ENCODE measurements at regions not wholly inside any gene's neighbourhood (a gene's known extent, or its start where the extent isn't known, plus 50 kb on each side); places are given as distances from the start of the nearest gene placed in this dataset.

GRCh38 chrX:11952176-11952720 is 186.0 kb upstream of the FRMPD4 start:
- Histone ChIP-seq H3K9me3 (replicated peaks; ENCODE audit: control insufficient read depth, insufficient read depth, low read length) (no peaks in the 10 kb centered on the region), H4K20me1 (replicated peaks; ENCODE audit: control insufficient read depth, extremely low read depth, insufficient read depth, low read length) (no peaks in the 10 kb centered on the region), H3K4me3 (replicated peaks in 1 of 3; ENCODE audit: insufficient read depth in 1 of 3, low read depth in 1 of 3, low read length in 3 of 3) (no peak overlapping the region), H2AFZ (ENCODE audit: low read depth, low read length) (no peak overlapping the region), H3K4me2 (ENCODE audit: insufficient read depth, low read length) (no peak overlapping the region), H3K9ac (replicated peaks; ENCODE audit: extremely low read depth, insufficient read depth, low read length) (no peak overlapping the region), H3K4me1 (ENCODE audit: control insufficient read depth, extremely low read depth, insufficient read depth, low read length) (peaks cover 20% of the 10 kb centered on the region), H3K27ac (ENCODE audit: insufficient read depth, low read depth, low read length) (no peak overlapping the region), H3K9me1 (replicated peaks; ENCODE audit: control insufficient read depth, extremely low read depth, insufficient read depth, low read length) (no peaks in the 10 kb centered on the region), H3K36me3 (ENCODE audit: control insufficient read depth in 2 of 2, extremely low read depth in 1 of 2, insufficient read depth in 2 of 2, low read length in 2 of 2) (no peaks in the 10 kb centered on the region), H3K79me2 (ENCODE audit: control insufficient read depth, insufficient read depth, low read length) (no peaks in the 10 kb centered on the region), H3K27me3 (ENCODE audit: control insufficient read depth in 2 of 2, insufficient read depth in 2 of 2, low read length in 2 of 2) (no peaks in the 10 kb centered on the region)
- no TSS peak for BruUV-seq (replicated peaks)
- FAIRE-seq (no peak), DNase-seq (ENCODE audit: low read depth, low spot score) (no peak)
- intact Hi-C loops (cut with micrococcal nuclease) (loop anchor here (2.0 kb wide), 1 partner anchor 75 kb away; no protein-coding TSS in a partner anchor), dilution Hi-C loops (cut with MboI; ENCODE audit: extremely low pct_ligation_motif_present, low sequenced_read_pairs) (no loop called here)
- TF ChIP-seq FOS (IDR thresholded peaks at IDR 0.05; ENCODE audit: borderline replicate concordance, insufficient read depth, low read length), result no peak
- no peak for TF ChIP-seq CTCF (IDR thresholded peaks at IDR 0.05; ENCODE audit: extremely low read depth in 1 of 2, insufficient read depth in 1 of 2, low read depth in 1 of 2, low read length in 2 of 2)
- no peak for TF ChIP-seq POLR2A (IDR thresholded peaks at IDR 0.05; ENCODE audit: low read depth, low read length)
- no peak for TF ChIP-seq JUN (IDR thresholded peaks at IDR 0.05; ENCODE audit: borderline replicate concordance, insufficient read depth, insufficient read length, low read depth)
- no peak for TF ChIP-seq MAX (IDR thresholded peaks at IDR 0.05; ENCODE audit: insufficient read depth, insufficient read length)
- TF ChIP-seq MYC (IDR thresholded peaks at IDR 0.05; ENCODE audit: low read depth, low read length), result no peak
- no peak for TF ChIP-seq POLR2AphosphoS5 (IDR thresholded peaks at IDR 0.05; ENCODE audit: insufficient read depth, low read depth, low read length)
- no peak for TF ChIP-seq GATA2 (IDR thresholded peaks at IDR 0.05; ENCODE audit: insufficient read depth, insufficient read length, low read depth, low read length)
- TF ChIP-seq EZH2 (IDR thresholded peaks at IDR 0.05; ENCODE audit: borderline replicate concordance, low read depth, low read length, severe bottlenecking), result no peak
- CTCF ChIA-PET, result interaction anchor here (1.7 kb wide), 1 partner anchor 8 kb away, joined by 6 read pairs; no protein-coding TSS in a partner anchor
- POLR2A ChIA-PET, result no interaction called here
